Body of pancreas (tissue), 4 donors: ENCODE measurements at regions not wholly inside any gene's neighbourhood (a gene's known extent, or its start where the extent isn't known, plus 50 kb on each side); places are given as distances from the start of the nearest gene placed in this dataset.
A peak's percentile ranks its signal among the peaks of the same experiment; 100 is the strongest.

Experiments used
- ATAC-seq: fragments of 150-250 bp; one replicate; pipeline ENCODE4 v1.9.1; 2016
- DNase-seq, 4 donors: peaks; one replicate each; pipeline ENCODE4 v3.0.0-alpha.2; 2019
- H3K27ac ChIP-seq, 4 donors: fragments of 200-600 bp; sonication (generic); 1 replicate in 3 of 4; 2 replicates in 1 of 4; pipeline versions ENCODE4 v1.5.1 to v1.6.1; 2016 to 2019; ENCODE audit warnings: mild to moderate bottlenecking in 1 of 4, mixed read lengths in 1 of 4, moderate library complexity in 1 of 4
- H3K27me3 ChIP-seq, 2 donors: fragments of 200-600 bp; sonication (generic); one replicate each; pipeline ENCODE4 v1.6.0; 2016; ENCODE audit warnings: mild to moderate bottlenecking in 1 of 2
- H3K36me3 ChIP-seq, 2 donors: fragments of 200-600 bp; sonication (generic); replicated peaks in 1 of 2; 2 replicates each; pipeline ENCODE4 v1.5.1; 2016; ENCODE audit warnings: low read depth in 2 of 2; ENCODE audit not compliant: insufficient read depth in 1 of 2
- H3K4me1 ChIP-seq: fragments of 200-600 bp; sonication (generic); one replicate; pipeline ENCODE4 v1.6.0; 2016
- H3K4me3 ChIP-seq, 2 donors: fragments of 200-600 bp; sonication (generic); 1 replicate in 1 of 2; 2 replicates in 1 of 2; pipeline ENCODE4 v1.5.1; 2016 to 2019
- H3K9me3 ChIP-seq, 3 donors: fragments of 200-600 bp; sonication (generic); 1 replicate in 2 of 3; 2 replicates in 1 of 3; pipeline ENCODE4 v1.5.1; 2016
- POLR2A ChIP-seq, 3 donors: fragments of 450-650 bp; IDR thresholded peaks; one replicate each; pipeline ENCODE4 v1.6.1; 2016; ENCODE audit warnings: antibody characterized with exemption in 3 of 3, mild to moderate bottlenecking in 2 of 3
- WGBS, 2 donors: methylation state at CpG; one replicate each; pipeline ENCODE4 v1.1.5; 2017; 5-methylcytosine and 5-hydroxymethylcytosine counted together
- intact Hi-C: fragments of 100-400 bp; cut with DNase I; formaldehyde crosslinking; loops from one replicate; pipeline ENCODE4 v1.15.1; 2023
- TF ChIP-seq, protein P1 (sequence below), 7 experiments: fragments of 450-650 bp in 4 of 7; fragments of 200-600 bp in 3 of 7; sonication (generic) in 3 of 7; IDR thresholded peaks; one replicate each; pipeline ENCODE4 v1.5.1; 2016 to 2019; ENCODE audit warnings: antibody characterized with exemption in 7 of 7

DNA sequence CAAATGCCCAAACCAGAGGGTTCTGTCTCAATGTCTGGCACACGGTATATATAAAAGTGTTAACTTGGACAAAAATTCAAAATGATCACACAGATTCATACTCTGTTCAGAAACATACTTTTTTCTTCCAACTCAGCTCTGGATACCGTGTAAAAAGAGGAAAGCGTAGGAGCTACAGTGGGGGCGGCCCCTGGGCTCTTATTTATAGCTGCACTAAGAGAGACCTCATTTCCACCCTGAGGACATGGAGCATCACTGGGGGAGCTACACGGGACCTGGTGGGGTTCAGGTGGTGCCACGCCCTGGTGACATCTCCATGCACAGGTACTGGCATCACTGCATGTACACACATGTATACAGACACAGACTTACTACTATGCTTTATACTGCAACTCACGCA is 185.9 kb upstream of the FOXQ1 start:
- Histone ChIP-seq H3K36me3 (no peaks in the 10 kb centered on the region), H3K9me3 (no peaks in the 10 kb centered on the region), H3K27ac (no peak overlapping the region), H3K4me3 (no peak overlapping the region), H3K4me1 (peaks cover 16% of the 10 kb centered on the region), H3K27me3 (no peaks in the 10 kb centered on the region)
- no peak for ATAC-seq
- TF ChIP-seq, protein P1, sequence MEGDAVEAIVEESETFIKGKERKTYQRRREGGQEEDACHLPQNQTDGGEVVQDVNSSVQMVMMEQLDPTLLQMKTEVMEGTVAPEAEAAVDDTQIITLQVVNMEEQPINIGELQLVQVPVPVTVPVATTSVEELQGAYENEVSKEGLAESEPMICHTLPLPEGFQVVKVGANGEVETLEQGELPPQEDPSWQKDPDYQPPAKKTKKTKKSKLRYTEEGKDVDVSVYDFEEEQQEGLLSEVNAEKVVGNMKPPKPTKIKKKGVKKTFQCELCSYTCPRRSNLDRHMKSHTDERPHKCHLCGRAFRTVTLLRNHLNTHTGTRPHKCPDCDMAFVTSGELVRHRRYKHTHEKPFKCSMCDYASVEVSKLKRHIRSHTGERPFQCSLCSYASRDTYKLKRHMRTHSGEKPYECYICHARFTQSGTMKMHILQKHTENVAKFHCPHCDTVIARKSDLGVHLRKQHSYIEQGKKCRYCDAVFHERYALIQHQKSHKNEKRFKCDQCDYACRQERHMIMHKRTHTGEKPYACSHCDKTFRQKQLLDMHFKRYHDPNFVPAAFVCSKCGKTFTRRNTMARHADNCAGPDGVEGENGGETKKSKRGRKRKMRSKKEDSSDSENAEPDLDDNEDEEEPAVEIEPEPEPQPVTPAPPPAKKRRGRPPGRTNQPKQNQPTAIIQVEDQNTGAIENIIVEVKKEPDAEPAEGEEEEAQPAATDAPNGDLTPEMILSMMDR (IDR thresholded peaks at IDR 0.05) = no peak
- no peak for TF ChIP-seq POLR2A (IDR thresholded peaks at IDR 0.05)
- WGBS, 2 donors = 82 to 87% methylated on average over 6 to 7 of the region's 7 CpGs
- no peak for DNase-seq
- intact Hi-C loops = no loop called here

DNA sequence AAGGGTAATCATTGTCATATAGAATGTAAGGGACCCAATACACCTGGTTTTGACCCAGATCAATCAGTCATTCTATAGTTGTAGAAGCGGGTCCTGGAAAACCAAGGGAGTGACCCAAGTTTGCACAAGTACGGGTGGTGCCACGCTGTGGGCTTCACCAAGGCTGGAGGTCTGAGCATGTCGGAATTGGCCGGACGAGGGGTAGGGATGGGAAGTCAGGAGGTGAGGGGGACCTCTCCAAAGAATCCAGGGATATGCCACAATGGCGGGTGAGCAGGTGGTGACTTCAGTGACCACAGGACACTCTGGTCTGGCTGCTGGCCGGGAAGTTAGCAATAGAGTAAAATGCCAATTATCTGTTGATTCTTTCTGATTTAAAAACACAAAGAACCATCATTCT is 186.6 kb upstream of the FOXQ1 start:
- intact Hi-C loops = no loop called here
- H3K27ac ChIP-seq = peak overlapping the region in 2 of 4 donors; percentile 45 to 69

DNA sequence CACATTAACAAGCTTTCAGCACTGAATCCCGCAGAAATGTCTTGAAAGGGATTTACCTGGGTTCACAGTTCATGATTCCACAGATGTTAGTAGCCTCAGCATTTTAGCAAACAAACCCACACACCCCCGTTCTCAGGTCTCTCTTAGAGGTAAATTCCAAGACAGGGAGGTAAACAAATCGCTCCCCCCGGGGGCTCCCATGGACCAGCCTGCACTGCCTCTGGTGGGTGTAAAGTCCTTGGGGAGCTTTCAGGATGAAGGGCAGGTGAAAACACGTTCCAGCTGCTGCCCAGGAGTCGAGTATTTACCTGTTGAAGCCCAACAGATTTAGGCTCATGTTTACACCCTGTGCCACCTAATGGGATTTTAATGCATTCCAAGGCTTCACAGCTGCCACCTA is 187.0 kb upstream of the FOXQ1 start:
- H3K4me3 ChIP-seq = no peak overlapping the region
- no peak for ATAC-seq
- peak overlapping the region in 3 of 4 donors; percentile 42 to 69 (median 45) for H3K27ac ChIP-seq
- intact Hi-C loops = no loop called here
- H3K9me3 ChIP-seq = no peaks in the 10 kb centered on the region
- H3K4me1 ChIP-seq = peaks cover 16% of the 10 kb centered on the region
- no peak for TF ChIP-seq POLR2A (IDR thresholded peaks at IDR 0.05)
- TF ChIP-seq, protein P1 (IDR thresholded peaks at IDR 0.05) = no peak
- WGBS, 2 donors = 32 to 33% methylated on average over 6 of the region's 6 CpGs
- no peak for DNase-seq
- no peaks in the 10 kb centered on the region for H3K27me3 ChIP-seq
- no peaks in the 10 kb centered on the region for H3K36me3 ChIP-seq

More for the DNA sequence above, 186.6 kb upstream of the FOXQ1 start:
- no peak for ATAC-seq
- no peak overlapping the region for H3K4me3 ChIP-seq
- WGBS, 2 donors = 89 to 91% methylated on average over 8 of the region's 8 CpGs
- no peak for TF ChIP-seq POLR2A (IDR thresholded peaks at IDR 0.05)
- TF ChIP-seq, protein P1 (IDR thresholded peaks at IDR 0.05) = no peak
- H3K9me3 ChIP-seq = no peaks in the 10 kb centered on the region
- DNase-seq = no peak
- no peaks in the 10 kb centered on the region for H3K36me3 ChIP-seq
- no peaks in the 10 kb centered on the region for H3K27me3 ChIP-seq
- H3K4me1 ChIP-seq = peaks cover 16% of the 10 kb centered on the region

DNA sequence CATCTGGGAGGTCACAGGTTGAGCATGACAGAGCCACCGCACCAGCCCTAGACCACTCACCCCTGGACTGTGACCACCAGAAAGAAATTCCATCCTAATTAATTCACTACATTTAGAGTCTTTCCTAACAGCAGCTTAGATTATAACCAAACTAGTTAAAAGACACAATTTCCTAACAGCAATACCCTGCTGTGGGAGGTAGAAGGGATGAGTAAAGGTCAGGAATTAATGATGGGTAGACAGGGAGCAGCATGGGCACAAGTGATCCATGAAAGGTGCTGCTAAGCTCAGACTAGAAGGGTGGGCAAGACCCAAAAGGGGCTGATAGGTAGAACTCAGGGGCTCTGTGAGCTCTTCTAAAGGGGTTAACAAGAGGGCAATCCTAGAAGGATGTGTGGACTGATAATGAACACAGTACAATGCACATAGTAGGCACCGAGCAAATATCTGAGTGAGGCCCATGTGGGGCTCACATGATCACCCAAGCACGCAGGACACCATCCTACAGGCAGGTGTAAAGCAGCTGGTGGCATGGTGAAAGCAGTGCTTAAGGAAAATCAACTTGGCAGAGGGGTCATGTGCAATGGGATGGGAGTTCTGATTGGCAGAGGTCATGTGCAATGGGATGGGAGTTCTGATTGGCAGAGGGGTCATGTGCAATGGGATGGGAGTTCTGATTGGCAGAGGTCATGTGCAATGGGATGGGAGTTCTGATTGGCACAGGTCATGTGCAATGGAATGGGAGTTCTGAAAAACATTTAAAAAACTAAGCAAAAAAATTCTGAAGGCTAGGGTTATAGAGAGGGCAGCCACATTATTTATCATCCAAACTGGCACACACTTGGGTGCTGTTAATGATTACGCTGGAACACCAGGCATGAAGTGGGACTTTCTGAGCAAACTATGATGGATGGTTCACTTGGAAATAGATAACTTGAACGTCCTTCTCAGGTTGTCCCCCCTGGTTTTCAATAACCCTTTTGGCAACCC is 188.2 kb upstream of the FOXQ1 start:
- WGBS, 2 donors = 51 to 63% methylated on average over 5 of the region's 5 CpGs
- Histone ChIP-seq H3K27ac (peak overlapping the region in 3 of 4 donors; percentile 42 to 69 (median 54)), H3K9me3 (no peaks in the 10 kb centered on the region), H3K4me1 (peaks cover 16% of the 10 kb centered on the region), H3K27me3 (no peaks in the 10 kb centered on the region), H3K4me3 (no peak overlapping the region), H3K36me3 (no peaks in the 10 kb centered on the region)
- intact Hi-C loops = no loop called here
- ATAC-seq (peak; percentile 95), DNase-seq (peak; percentile 24 to 61 (median 43))
- TF ChIP-seq, protein P1 (IDR thresholded peaks at IDR 0.05) = no peak
- TF ChIP-seq POLR2A (IDR thresholded peaks at IDR 0.05) = no peak
